ENCODE measurements at regions not wholly inside any gene's neighbourhood (a gene's known extent, or its start where the extent isn't known, plus 50 kb on each side); places are given as distances from the start of the nearest gene placed in this dataset.

- no peak for DNase-seq (ENCODE audit: low read depth)
Measured at GRCh38 chr3:7913283-7913682, 588.3 kb upstream of the LMCD1 start.

- no peak for DNase-seq (ENCODE audit: low read depth)
Measured at GRCh38 chr3:7915356-7915755, 586.3 kb upstream of the LMCD1 start.

- DNase-seq (ENCODE audit: low read depth): no peak
Measured at GRCh38 chr3:7917443-7918151, 584.0 kb upstream of the LMCD1 start.

GRCh38 chr3:7920211-7920610 lies 581.4 kb upstream of the LMCD1 start:
- no peak for DNase-seq (ENCODE audit: low read depth)

GRCh38 chr3:7924228-7924627 lies 577.4 kb upstream of the LMCD1 start:
- DNase-seq (ENCODE audit: low read depth): no peak

GRCh38 chr3:7927015-7927414 lies 574.6 kb upstream of the LMCD1 start:
- DNase-seq (ENCODE audit: low read depth): no peak

- DNase-seq (ENCODE audit: low read depth): no peak
Measured at GRCh38 chr3:7927864-7928263, 573.8 kb upstream of the LMCD1 start.

- no peak for DNase-seq (ENCODE audit: low read depth)
Measured at GRCh38 chr3:7929319-7929889, 572.2 kb upstream of the LMCD1 start.

- no peak for DNase-seq (ENCODE audit: low read depth)
Measured at GRCh38 chr3:7934362-7934761, 567.3 kb upstream of the LMCD1 start.

GRCh38 chr3:7947930-7948329 lies 553.7 kb upstream of the LMCD1 start:
- no peak for DNase-seq (ENCODE audit: low read depth)

- no peak for DNase-seq (ENCODE audit: low read depth)
Measured at GRCh38 chr3:7950890-7951289, 550.7 kb upstream of the LMCD1 start.

GRCh38 chr3:7953449-7954014 lies 548.1 kb upstream of the LMCD1 start:
- no peak for DNase-seq (ENCODE audit: low read depth)

- DNase-seq (ENCODE audit: low read depth): no peak
Measured at GRCh38 chr3:7957024-7957423, 544.6 kb upstream of the LMCD1 start.

GRCh38 chr3:7959094-7959493 lies 542.5 kb upstream of the LMCD1 start:
- DNase-seq (ENCODE audit: low read depth): no peak

- no peak for DNase-seq (ENCODE audit: low read depth)
Measured at GRCh38 chr3:7960601-7961000, 541.0 kb upstream of the LMCD1 start.

- DNase-seq (ENCODE audit: low read depth): no peak
Measured at GRCh38 chr3:7962301-7962700, 539.3 kb upstream of the LMCD1 start.

- no peak for DNase-seq (ENCODE audit: low read depth)
Measured at GRCh38 chr3:7964899-7965298, 536.7 kb upstream of the LMCD1 start.

GRCh38 chr3:7973006-7973405 lies 528.6 kb upstream of the LMCD1 start:
- no peak for DNase-seq (ENCODE audit: low read depth)

GRCh38 chr3:7977245-7978086 lies 524.2 kb upstream of the LMCD1 start:
- no peak for DNase-seq (ENCODE audit: low read depth)

- no peak for DNase-seq (ENCODE audit: low read depth)
Measured at GRCh38 chr3:7978087-7978422, 523.6 kb upstream of the LMCD1 start.

- DNase-seq (ENCODE audit: low read depth): no peak
Measured at GRCh38 chr3:7982126-7982525, 519.5 kb upstream of the LMCD1 start.

- DNase-seq (ENCODE audit: low read depth): no peak
Measured at GRCh38 chr3:7999384-7999783, 502.2 kb upstream of the LMCD1 start.

GRCh38 chr3:8001307-8001706 lies 500.3 kb upstream of the LMCD1 start:
- no peak for DNase-seq (ENCODE audit: low read depth)

Data from activated T-cell treated with anti-CD3 and anti-CD28 coated beads for 48 hours (primary cell).